ENCODE measurements at regions not wholly inside any gene's neighbourhood (a gene's known extent, or its start where the extent isn't known, plus 50 kb on each side); places are given as distances from the start of the nearest gene placed in this dataset.
A peak's percentile ranks its signal among the peaks of the same experiment; 100 is the strongest.

- TF ChIP-seq ZNF121 (CRISPR knock-in tag; IDR thresholded peaks at IDR 0.05) (0 out of 2 replicates have a peak, but pooled peaks have one; percentile 15), ZNF423 (CRISPR knock-in tag; IDR thresholded peaks at IDR 0.05) (0 out of 2 replicates have a peak, but pooled peaks have one; percentile 31), FOXP4 (CRISPR knock-in tag; IDR thresholded peaks at IDR 0.05) (peak; percentile 40; the same call in 1 of the 2 replicates), ESRRA (CRISPR knock-in tag; IDR thresholded peaks at IDR 0.05; ENCODE audit: borderline replicate concordance) (0 out of 2 replicates have a peak, but pooled peaks have one; percentile 67), ZNF138 (CRISPR knock-in tag; conservative IDR thresholded peaks at IDR 0.05) (peak; percentile 84; the same call in 1 of the 2 replicates), CREM (CRISPR knock-in tag; IDR thresholded peaks at IDR 0.05) (0 out of 2 replicates have a peak, but pooled peaks have one; percentile 71), CREB1 (CRISPR knock-in tag; IDR thresholded peaks at IDR 0.05) (no peak)
- TF ChIP-seq, protein P1, sequence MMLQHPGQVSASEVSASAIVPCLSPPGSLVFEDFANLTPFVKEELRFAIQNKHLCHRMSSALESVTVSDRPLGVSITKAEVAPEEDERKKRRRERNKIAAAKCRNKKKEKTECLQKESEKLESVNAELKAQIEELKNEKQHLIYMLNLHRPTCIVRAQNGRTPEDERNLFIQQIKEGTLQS (CRISPR knock-in tag; conservative IDR thresholded peaks at IDR 0.05) = no peak
- TF ChIP-seq, protein P2, sequence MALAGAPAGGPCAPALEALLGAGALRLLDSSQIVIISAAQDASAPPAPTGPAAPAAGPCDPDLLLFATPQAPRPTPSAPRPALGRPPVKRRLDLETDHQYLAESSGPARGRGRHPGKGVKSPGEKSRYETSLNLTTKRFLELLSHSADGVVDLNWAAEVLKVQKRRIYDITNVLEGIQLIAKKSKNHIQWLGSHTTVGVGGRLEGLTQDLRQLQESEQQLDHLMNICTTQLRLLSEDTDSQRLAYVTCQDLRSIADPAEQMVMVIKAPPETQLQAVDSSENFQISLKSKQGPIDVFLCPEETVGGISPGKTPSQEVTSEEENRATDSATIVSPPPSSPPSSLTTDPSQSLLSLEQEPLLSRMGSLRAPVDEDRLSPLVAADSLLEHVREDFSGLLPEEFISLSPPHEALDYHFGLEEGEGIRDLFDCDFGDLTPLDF (CRISPR knock-in tag; IDR thresholded peaks at IDR 0.05) = no peak
These were observed 750.1 kb upstream of the SORCS1 start (continued) for GRCh38 chr10:107914450-107915214.

GRCh38 chr10:107913317-107914294, 749.1 kb upstream of the SORCS1 start:
- ChIA-PET POLR2A (interaction anchor here (0.6 to 1.5 kb wide), 5 partner anchors 48 to 1366 kb away, joined by 3 to 6 read pairs (median 4); no protein-coding TSS in a partner anchor), CTCF (interaction anchor here (0.6 to 1.8 kb wide), 3 partner anchors 99 to 760 kb away, joined by 3 to 9 read pairs (median 3); no protein-coding TSS in a partner anchor)
- ATAC-seq (peak; percentile 74), DNase-seq (ENCODE audit: low spot score) (no peak)
- peaks cover 88% of the 10 kb centered on the region for H3K4me1 Mint-ChIP-seq
- peak overlapping the region; percentile 88 for H3K27ac Mint-ChIP-seq
- peak overlapping the region; percentile 85 for H3K4me3 Mint-ChIP-seq
- peaks cover 8% of the 10 kb centered on the region for H3K27me3 Mint-ChIP-seq (ENCODE audit: low read depth)
- H3K9me3 Mint-ChIP-seq = no peaks in the 10 kb centered on the region
- H3K36me3 Mint-ChIP-seq = no peaks in the 10 kb centered on the region
- TF ChIP-seq NFE2L1 (CRISPR knock-in tag; IDR thresholded peaks at IDR 0.05) = no peak
- no peak for TF ChIP-seq GABPB1 (CRISPR knock-in tag; IDR thresholded peaks at IDR 0.05)
- peak; percentile 27; the same call in 1 of the 2 replicates for TF ChIP-seq SP1 (CRISPR knock-in tag; conservative IDR thresholded peaks at IDR 0.05)
- TF ChIP-seq, protein P3, sequence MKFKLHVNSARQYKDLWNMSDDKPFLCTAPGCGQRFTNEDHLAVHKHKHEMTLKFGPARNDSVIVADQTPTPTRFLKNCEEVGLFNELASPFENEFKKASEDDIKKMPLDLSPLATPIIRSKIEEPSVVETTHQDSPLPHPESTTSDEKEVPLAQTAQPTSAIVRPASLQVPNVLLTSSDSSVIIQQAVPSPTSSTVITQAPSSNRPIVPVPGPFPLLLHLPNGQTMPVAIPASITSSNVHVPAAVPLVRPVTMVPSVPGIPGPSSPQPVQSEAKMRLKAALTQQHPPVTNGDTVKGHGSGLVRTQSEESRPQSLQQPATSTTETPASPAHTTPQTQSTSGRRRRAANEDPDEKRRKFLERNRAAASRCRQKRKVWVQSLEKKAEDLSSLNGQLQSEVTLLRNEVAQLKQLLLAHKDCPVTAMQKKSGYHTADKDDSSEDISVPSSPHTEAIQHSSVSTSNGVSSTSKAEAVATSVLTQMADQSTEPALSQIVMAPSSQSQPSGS (CRISPR knock-in tag; IDR thresholded peaks at IDR 0.05; ENCODE audit: borderline replicate concordance, low read depth) = no peak
- TF ChIP-seq AFF4 (CRISPR knock-in tag; IDR thresholded peaks at IDR 0.05; ENCODE audit: borderline replicate concordance) = no peak
- TF ChIP-seq CREB1 (CRISPR knock-in tag; IDR thresholded peaks at IDR 0.05) = no peak
- no peak for TF ChIP-seq CREM (CRISPR knock-in tag; IDR thresholded peaks at IDR 0.05)
- TF ChIP-seq TEAD1 (CRISPR knock-in tag; IDR thresholded peaks at IDR 0.05) = peak; percentile 76; the same call in 1 of the 2 replicates
- no peak for TF ChIP-seq GTF2I (CRISPR knock-in tag; conservative IDR thresholded peaks at IDR 0.05)
- TF ChIP-seq, protein P4, sequence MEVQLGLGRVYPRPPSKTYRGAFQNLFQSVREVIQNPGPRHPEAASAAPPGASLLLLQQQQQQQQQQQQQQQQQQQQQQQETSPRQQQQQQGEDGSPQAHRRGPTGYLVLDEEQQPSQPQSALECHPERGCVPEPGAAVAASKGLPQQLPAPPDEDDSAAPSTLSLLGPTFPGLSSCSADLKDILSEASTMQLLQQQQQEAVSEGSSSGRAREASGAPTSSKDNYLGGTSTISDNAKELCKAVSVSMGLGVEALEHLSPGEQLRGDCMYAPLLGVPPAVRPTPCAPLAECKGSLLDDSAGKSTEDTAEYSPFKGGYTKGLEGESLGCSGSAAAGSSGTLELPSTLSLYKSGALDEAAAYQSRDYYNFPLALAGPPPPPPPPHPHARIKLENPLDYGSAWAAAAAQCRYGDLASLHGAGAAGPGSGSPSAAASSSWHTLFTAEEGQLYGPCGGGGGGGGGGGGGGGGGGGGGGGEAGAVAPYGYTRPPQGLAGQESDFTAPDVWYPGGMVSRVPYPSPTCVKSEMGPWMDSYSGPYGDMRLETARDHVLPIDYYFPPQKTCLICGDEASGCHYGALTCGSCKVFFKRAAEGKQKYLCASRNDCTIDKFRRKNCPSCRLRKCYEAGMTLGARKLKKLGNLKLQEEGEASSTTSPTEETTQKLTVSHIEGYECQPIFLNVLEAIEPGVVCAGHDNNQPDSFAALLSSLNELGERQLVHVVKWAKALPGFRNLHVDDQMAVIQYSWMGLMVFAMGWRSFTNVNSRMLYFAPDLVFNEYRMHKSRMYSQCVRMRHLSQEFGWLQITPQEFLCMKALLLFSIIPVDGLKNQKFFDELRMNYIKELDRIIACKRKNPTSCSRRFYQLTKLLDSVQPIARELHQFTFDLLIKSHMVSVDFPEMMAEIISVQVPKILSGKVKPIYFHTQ (CRISPR knock-in tag; IDR thresholded peaks at IDR 0.05) = no peak
- TF ChIP-seq MXD4 (CRISPR knock-in tag; IDR thresholded peaks at IDR 0.05; ENCODE audit: borderline replicate concordance) = no peak
- TF ChIP-seq FOXK1 (CRISPR knock-in tag; IDR thresholded peaks at IDR 0.05) = peak; percentile 48; the same call in 1 of the 2 replicates
- TF ChIP-seq ETV6 (CRISPR knock-in tag; IDR thresholded peaks at IDR 0.05) = peak; percentile 68; the same call in 1 of the 2 replicates

All from WTC11 (cell line).